HCT116 (cell line): ENCODE measurements at regions not wholly inside any gene's neighbourhood (a gene's known extent, or its start where the extent isn't known, plus 50 kb on each side); places are given as distances from the start of the nearest gene placed in this dataset.

ENCODE experiments used
- ATAC-seq: fragments of 200-7000 bp; cut with Tn5 transposase; 2 replicates; pipeline ENCODE4 v1.9.1; 2020; ENCODE audit warnings: mild to moderate bottlenecking, moderate library complexity
- BruUV-seq: library from RNA; stranded (reverse); fragments of 400-500 nt; replicated peaks from 2 replicates; lab custom pipeline; 2021; lab: Mats Ljungman, UMichigan
- CTCF ChIA-PET: fragments of 300-600 bp; sonication (Branson Sonifier 250); formaldehyde crosslinking; loops from one replicate; lab custom pipeline; 2021; ENCODE audit warnings: antibody characterized with exemption; lab: Charles Lee
- POLR2A ChIA-PET: fragments of 300-600, 350-600 bp; sonication (Branson Sonifier 250); formaldehyde crosslinking; loops from one replicate; lab custom pipeline; 2021; ENCODE audit warnings: antibody characterized with exemption; lab: Charles Lee
- RAD21 ChIA-PET, 2 experiments: fragments of 300-600 bp; sonication (Branson Sonifier 250); formaldehyde crosslinking; loops; one replicate each; lab custom pipeline; 2023; ENCODE audit warnings: low total read pairs in 2 of 2; ENCODE audit not compliant: uncharacterized antibody in 2 of 2, unreplicated experiment in 2 of 2, low non-redundant PET in 1 of 2; lab: Charles Lee
- DNase-seq: peaks from one replicate; pipeline ENCODE4 v3.0.0-alpha.2; 2010; ENCODE audit warnings: low read depth, low spot score
- H2AFZ ChIP-seq: fragments of 200-600 bp; shearing (Covaris generic), sonication (generic); 2 replicates; pipeline ENCODE4 v1.6.1; 2017; ENCODE audit warnings: low read depth, mixed run types, mixed read lengths, antibody characterized with exemption, low read length; ENCODE audit not compliant: poor library complexity, severe bottlenecking
- H3K27ac ChIP-seq: 2 replicates; pipeline ENCODE4 v1.5.1; 2012; ENCODE audit warnings: low read depth, low read length
- H3K27me3 ChIP-seq: fragments of 200-600 bp; sonication (generic); 2 replicates; pipeline ENCODE4 v1.6.1; 2016; ENCODE audit warnings: mixed run types, low read length, mixed read lengths; ENCODE audit not compliant: insufficient read depth
- H3K36me3 ChIP-seq, 2 experiments: fragments of 200-500 bp in 1 of 2; fragments of 200-600 bp in 1 of 2; sonication (Bioruptor generic) in 1 of 2; sonication (generic) in 1 of 2; 2 replicates each; pipeline versions ENCODE4 v1.5.1 to v1.6.1; 2014 to 2016; ENCODE audit warnings: low read length in 2 of 2, inconsistent platforms in 1 of 2, mixed read lengths in 1 of 2, mixed run types in 1 of 2; ENCODE audit not compliant: insufficient read depth in 2 of 2, control insufficient read depth in 1 of 2
- H3K4me1 ChIP-seq, 2 experiments: fragments of 200-600 bp in 1 of 2; sonication (generic) in 1 of 2; 2 replicates each; pipeline versions ENCODE4 v1.5.1 to v1.6.1; 2012 to 2017; ENCODE audit warnings: low read length in 2 of 2, inconsistent platforms in 1 of 2, mild to moderate bottlenecking in 1 of 2, mixed read lengths in 1 of 2, mixed run types in 1 of 2, moderate library complexity in 1 of 2; ENCODE audit not compliant: insufficient read depth in 2 of 2, control insufficient read depth in 1 of 2
- H3K4me2 ChIP-seq: fragments of 200-600 bp; sonication (generic); 2 replicates; pipeline ENCODE4 v1.6.1; 2017; ENCODE audit warnings: mixed run types, low read length, mixed read lengths
- H3K4me3 ChIP-seq, 2 experiments: fragments of 200-600 bp in 1 of 2; sonication (generic) in 1 of 2; replicated peaks in 1 of 2; 2 replicates each; pipeline ENCODE4 v1.5.1; 2011 to 2016; ENCODE audit warnings: low read length in 2 of 2, control low read depth in 1 of 2, low read depth in 1 of 2, mild to moderate bottlenecking in 1 of 2, mixed read lengths in 1 of 2, mixed run types in 1 of 2
- H3K79me2 ChIP-seq: fragments of 200-600 bp; sonication (generic); 2 replicates; pipeline ENCODE4 v1.6.1; 2017; ENCODE audit warnings: mild to moderate bottlenecking, mixed run types, low read length, moderate library complexity, mixed read lengths; ENCODE audit not compliant: insufficient read depth
- H3K9ac ChIP-seq: fragments of 200-600 bp; sonication (generic); 2 replicates; pipeline ENCODE4 v1.6.1; 2016; ENCODE audit warnings: low read length, mixed read lengths
- H3K9me2 ChIP-seq: fragments of 200-600 bp; sonication (generic), shearing (Covaris generic); 2 replicates; pipeline ENCODE4 v1.6.1; 2017; ENCODE audit warnings: mixed run types, mild to moderate bottlenecking, moderate library complexity; ENCODE audit not compliant: insufficient read depth
- H3K9me3 ChIP-seq, 2 experiments: fragments of 200-500 bp in 1 of 2; fragments of 200-600 bp in 1 of 2; sonication (Bioruptor generic) in 1 of 2; sonication (generic) in 1 of 2; 2 replicates each; pipeline ENCODE4 v1.6.1; 2014 to 2017; ENCODE audit warnings: low read length in 2 of 2, mixed read lengths in 2 of 2, inconsistent platforms in 1 of 2, low read depth in 1 of 2, mild to moderate bottlenecking in 1 of 2, mixed run types in 1 of 2, moderate library complexity in 1 of 2; ENCODE audit not compliant: control insufficient read depth in 1 of 2, insufficient read depth in 1 of 2
- H4K20me1 ChIP-seq: fragments of 200-600 bp; sonication (generic), shearing (Covaris generic); 2 replicates; pipeline ENCODE4 v1.6.1; 2017; ENCODE audit warnings: mixed run types, mild to moderate bottlenecking, moderate library complexity; ENCODE audit not compliant: insufficient read depth
- CBX3 ChIP-seq: IDR thresholded peaks from 2 replicates; pipeline ENCODE4 v1.6.1; 2012; ENCODE audit warnings: low read depth
- CEBPB ChIP-seq: IDR thresholded peaks from 2 replicates; pipeline ENCODE4 v1.6.1; 2012; ENCODE audit warnings: low read depth
- EGR1 ChIP-seq: IDR thresholded peaks from 2 replicates; pipeline ENCODE4 v1.6.1; 2012; ENCODE audit warnings: low read depth
- EZH2phosphoT487 ChIP-seq: fragments of 200-600 bp; IDR thresholded peaks from 2 replicates; pipeline ENCODE4 v1.6.1; 2018; ENCODE audit warnings: antibody characterized with exemption, borderline replicate concordance
- JUND ChIP-seq: IDR thresholded peaks from 2 replicates; pipeline ENCODE4 v1.6.1; 2012
- POLR2AphosphoS5 ChIP-seq: IDR thresholded peaks from 2 replicates; pipeline ENCODE4 v1.6.1; 2011; ENCODE audit warnings: mild to moderate bottlenecking, low read depth, low read length, moderate library complexity
- RAD21 ChIP-seq: IDR thresholded peaks from 2 replicates; pipeline ENCODE4 v1.6.1; 2012; ENCODE audit warnings: low read depth, mild to moderate bottlenecking
- SIN3A ChIP-seq: IDR thresholded peaks from 2 replicates; pipeline ENCODE4 v1.6.1; 2012; ENCODE audit warnings: low read depth
- SP1 ChIP-seq: IDR thresholded peaks from 2 replicates; pipeline ENCODE4 v1.6.1; 2012; ENCODE audit warnings: low read depth
- SRF ChIP-seq: IDR thresholded peaks from 2 replicates; pipeline ENCODE4 v1.6.1; 2012; ENCODE audit warnings: low read depth
- TCF7L2 ChIP-seq: IDR thresholded peaks from 2 replicates; pipeline ENCODE4 v1.7.0; 2011; ENCODE audit warnings: borderline replicate concordance, inconsistent platforms; ENCODE audit not compliant: insufficient read depth, insufficient read length; ENCODE audit errors: extremely low read depth
- YY1 ChIP-seq: IDR thresholded peaks from 2 replicates; pipeline ENCODE4 v1.6.1; 2011; ENCODE audit warnings: low read length, low read depth, moderate library complexity, mild to moderate bottlenecking; ENCODE audit not compliant: insufficient replicate concordance; ENCODE audit errors: extremely low read depth
- ZFX ChIP-seq: fragments of 450-650 bp; IDR thresholded peaks from 2 replicates; pipeline ENCODE4 v1.6.1; 2017
- ZNF274 ChIP-seq: fragments of 200-500 bp; sonication (Bioruptor generic); IDR thresholded peaks from 2 replicates; pipeline ENCODE4 v1.6.1; 2014; ENCODE audit warnings: mild to moderate bottlenecking, low read depth, low read length, inconsistent platforms
- intact Hi-C: fragments of 100-400 bp; cut with micrococcal nuclease; formaldehyde crosslinking; loops from 2 replicates; pipeline ENCODE4 v1.10.0; 2022
- TF ChIP-seq, protein P1 (sequence below): IDR thresholded peaks from 2 replicates; pipeline ENCODE4 v1.6.1; 2012; ENCODE audit warnings: low read depth
- TF ChIP-seq, protein P2 (sequence below): IDR thresholded peaks from 2 replicates; pipeline ENCODE4 v1.6.1; 2012
- TF ChIP-seq, protein P3 (sequence below), 3 experiments: fragments of 200-600 bp in 1 of 3; sonication (generic) in 1 of 3; IDR thresholded peaks in 2 of 3; conservative IDR thresholded peaks in 1 of 3; 2 replicates each; pipeline ENCODE4 v1.5.1; 2012 to 2017; ENCODE audit warnings: low read depth in 2 of 3, low read length in 2 of 3, antibody characterized with exemption in 1 of 3, borderline replicate concordance in 1 of 3, control low read depth in 1 of 3, mild to moderate bottlenecking in 1 of 3, mixed read lengths in 1 of 3, mixed run types in 1 of 3, moderate library complexity in 1 of 3; ENCODE audit not compliant: insufficient read depth in 1 of 3

DNA sequence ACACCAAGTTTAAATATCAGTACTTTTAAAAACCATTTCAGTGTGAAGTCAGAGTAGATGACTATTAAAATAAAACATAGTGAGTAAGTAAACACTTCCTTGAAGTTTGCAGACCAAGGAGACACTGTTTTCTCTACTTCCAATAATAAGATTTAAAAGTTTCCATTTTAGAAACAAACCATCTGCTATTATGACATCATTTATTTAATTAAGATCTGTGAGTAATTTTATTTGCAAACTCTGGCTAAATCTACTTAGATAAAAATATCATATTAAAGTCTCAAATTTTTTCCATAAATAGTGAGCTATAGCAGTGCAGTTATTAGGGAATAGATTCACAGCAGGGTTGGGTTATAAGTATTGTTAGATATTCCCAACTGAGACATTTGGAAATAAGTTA, 1267.0 kb upstream of the FLRT2 start:
- ChIA-PET RAD21 (no interaction called here), CTCF (no interaction called here), POLR2A (no interaction called here)
- no peak for DNase-seq
- Histone ChIP-seq H3K4me3 (no peak overlapping the region), H3K9me2 (no peaks in the 10 kb centered on the region), H3K27me3 (no peaks in the 10 kb centered on the region), H3K9me3 (peaks cover 13 to 21% of the 10 kb centered on the region in 2 experiments; a peak in 2 of 4 replicates), H3K27ac (no peak overlapping the region), H4K20me1 (no peaks in the 10 kb centered on the region), H3K4me2 (no peak overlapping the region), H2AFZ (no peak overlapping the region), H3K9ac (no peak overlapping the region), H3K36me3 (no peaks in the 10 kb centered on the region), H3K4me1 (no peaks in the 10 kb centered on the region), H3K79me2 (no peaks in the 10 kb centered on the region)
- no peak for ATAC-seq
- intact Hi-C loops: no loop called here
- BruUV-seq: no TSS peak
- TF ChIP-seq JUND (no peak), YY1 (no peak), RAD21 (no peak), ZFX (no peak), TCF7L2 (no peak)
- TF ChIP-seq, protein P1, sequence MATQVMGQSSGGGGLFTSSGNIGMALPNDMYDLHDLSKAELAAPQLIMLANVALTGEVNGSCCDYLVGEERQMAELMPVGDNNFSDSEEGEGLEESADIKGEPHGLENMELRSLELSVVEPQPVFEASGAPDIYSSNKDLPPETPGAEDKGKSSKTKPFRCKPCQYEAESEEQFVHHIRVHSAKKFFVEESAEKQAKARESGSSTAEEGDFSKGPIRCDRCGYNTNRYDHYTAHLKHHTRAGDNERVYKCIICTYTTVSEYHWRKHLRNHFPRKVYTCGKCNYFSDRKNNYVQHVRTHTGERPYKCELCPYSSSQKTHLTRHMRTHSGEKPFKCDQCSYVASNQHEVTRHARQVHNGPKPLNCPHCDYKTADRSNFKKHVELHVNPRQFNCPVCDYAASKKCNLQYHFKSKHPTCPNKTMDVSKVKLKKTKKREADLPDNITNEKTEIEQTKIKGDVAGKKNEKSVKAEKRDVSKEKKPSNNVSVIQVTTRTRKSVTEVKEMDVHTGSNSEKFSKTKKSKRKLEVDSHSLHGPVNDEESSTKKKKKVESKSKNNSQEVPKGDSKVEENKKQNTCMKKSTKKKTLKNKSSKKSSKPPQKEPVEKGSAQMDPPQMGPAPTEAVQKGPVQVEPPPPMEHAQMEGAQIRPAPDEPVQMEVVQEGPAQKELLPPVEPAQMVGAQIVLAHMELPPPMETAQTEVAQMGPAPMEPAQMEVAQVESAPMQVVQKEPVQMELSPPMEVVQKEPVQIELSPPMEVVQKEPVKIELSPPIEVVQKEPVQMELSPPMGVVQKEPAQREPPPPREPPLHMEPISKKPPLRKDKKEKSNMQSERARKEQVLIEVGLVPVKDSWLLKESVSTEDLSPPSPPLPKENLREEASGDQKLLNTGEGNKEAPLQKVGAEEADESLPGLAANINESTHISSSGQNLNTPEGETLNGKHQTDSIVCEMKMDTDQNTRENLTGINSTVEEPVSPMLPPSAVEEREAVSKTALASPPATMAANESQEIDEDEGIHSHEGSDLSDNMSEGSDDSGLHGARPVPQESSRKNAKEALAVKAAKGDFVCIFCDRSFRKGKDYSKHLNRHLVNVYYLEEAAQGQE: no peak

DNA sequence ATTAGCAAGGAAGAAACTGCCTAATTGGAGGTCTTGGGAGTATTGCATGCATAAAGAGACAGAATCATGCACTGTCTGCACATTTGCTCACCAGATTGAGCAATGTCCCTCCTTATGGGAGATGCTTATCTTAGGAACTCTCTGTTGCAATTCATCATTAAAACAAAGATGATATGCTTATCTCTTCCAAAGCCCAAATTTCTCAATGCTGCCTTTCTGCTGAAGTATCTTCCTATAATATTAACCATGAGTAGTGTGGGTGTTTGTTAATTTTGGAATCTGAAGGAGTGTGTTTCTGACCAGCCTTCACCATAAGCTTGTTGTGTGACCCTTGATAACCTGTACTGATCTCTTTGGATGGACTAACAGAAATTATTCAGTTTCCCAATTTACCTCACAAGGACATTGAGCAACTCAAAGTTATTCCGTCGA, 1257.6 kb upstream of the FLRT2 start:
- H3K4me1 ChIP-seq: no peaks in the 10 kb centered on the region
- intact Hi-C loops: no loop called here
- no peak for DNase-seq
- H4K20me1 ChIP-seq: no peaks in the 10 kb centered on the region
- ChIA-PET RAD21 (no interaction called here), CTCF (no interaction called here), POLR2A (no interaction called here)
- no TSS peak for BruUV-seq
- H3K9ac ChIP-seq: no peak overlapping the region
- no peak overlapping the region for H2AFZ ChIP-seq
- no peaks in the 10 kb centered on the region for H3K36me3 ChIP-seq
- ATAC-seq: no peak
- no peaks in the 10 kb centered on the region for H3K9me2 ChIP-seq
- H3K27me3 ChIP-seq: no peaks in the 10 kb centered on the region
- no peak overlapping the region for H3K27ac ChIP-seq
- H3K4me3 ChIP-seq: no peak overlapping the region
- H3K9me3 ChIP-seq: peaks cover 7 to 15% of the 10 kb centered on the region in 2 experiments; a peak in 2 of 4 replicates
- no peak overlapping the region for H3K4me2 ChIP-seq
- H3K79me2 ChIP-seq: no peaks in the 10 kb centered on the region
- TF ChIP-seq, protein P2, sequence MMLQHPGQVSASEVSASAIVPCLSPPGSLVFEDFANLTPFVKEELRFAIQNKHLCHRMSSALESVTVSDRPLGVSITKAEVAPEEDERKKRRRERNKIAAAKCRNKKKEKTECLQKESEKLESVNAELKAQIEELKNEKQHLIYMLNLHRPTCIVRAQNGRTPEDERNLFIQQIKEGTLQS: no peak
- TF ChIP-seq YY1 (no peak), POLR2AphosphoS5 (no peak), ZNF274 (no peak), SIN3A (no peak), SP1 (no peak), EZH2phosphoT487 (no peak), EGR1 (no peak), SRF (no peak), RAD21 (no peak), TCF7L2 (no peak), ZFX (no peak), CBX3 (no peak), CEBPB (no peak)
- TF ChIP-seq, protein P3, sequence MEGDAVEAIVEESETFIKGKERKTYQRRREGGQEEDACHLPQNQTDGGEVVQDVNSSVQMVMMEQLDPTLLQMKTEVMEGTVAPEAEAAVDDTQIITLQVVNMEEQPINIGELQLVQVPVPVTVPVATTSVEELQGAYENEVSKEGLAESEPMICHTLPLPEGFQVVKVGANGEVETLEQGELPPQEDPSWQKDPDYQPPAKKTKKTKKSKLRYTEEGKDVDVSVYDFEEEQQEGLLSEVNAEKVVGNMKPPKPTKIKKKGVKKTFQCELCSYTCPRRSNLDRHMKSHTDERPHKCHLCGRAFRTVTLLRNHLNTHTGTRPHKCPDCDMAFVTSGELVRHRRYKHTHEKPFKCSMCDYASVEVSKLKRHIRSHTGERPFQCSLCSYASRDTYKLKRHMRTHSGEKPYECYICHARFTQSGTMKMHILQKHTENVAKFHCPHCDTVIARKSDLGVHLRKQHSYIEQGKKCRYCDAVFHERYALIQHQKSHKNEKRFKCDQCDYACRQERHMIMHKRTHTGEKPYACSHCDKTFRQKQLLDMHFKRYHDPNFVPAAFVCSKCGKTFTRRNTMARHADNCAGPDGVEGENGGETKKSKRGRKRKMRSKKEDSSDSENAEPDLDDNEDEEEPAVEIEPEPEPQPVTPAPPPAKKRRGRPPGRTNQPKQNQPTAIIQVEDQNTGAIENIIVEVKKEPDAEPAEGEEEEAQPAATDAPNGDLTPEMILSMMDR (IDR thresholded peaks at IDR 0.05 in 2 of 3, conservative IDR thresholded peaks at IDR 0.05 in 1 of 3; ENCODE audit: borderline replicate concordance in 1 of 3, insufficient read depth in 1 of 3, low read depth in 2 of 3, low read length in 2 of 3): no peak
